ENCODE measurements at regions not wholly inside any gene's neighbourhood (a gene's known extent, or its start where the extent isn't known, plus 50 kb on each side); places are given as distances from the start of the nearest gene placed in this dataset.

GRCh38 chr2:122417114-122417513 lies 661.7 kb downstream of the TSN start:
- no peak for TF ChIP-seq CTCF (conservative IDR thresholded peaks at IDR 0.05; ENCODE audit: control insufficient read depth, insufficient read depth, low read depth, low read length)
- no peak for DNase-seq (ENCODE audit: low read depth)

GRCh38 chr2:122421775-122422174 lies 666.3 kb downstream of the TSN start:
- no peak for TF ChIP-seq CTCF (conservative IDR thresholded peaks at IDR 0.05; ENCODE audit: control insufficient read depth, insufficient read depth, low read depth, low read length)
- no peak for DNase-seq (ENCODE audit: low read depth)
- H3K4me3 ChIP-seq (ENCODE audit: control insufficient read depth, low read depth, low read length), result no peak overlapping the region

More at GRCh38 chr2:122417114-122417513, 661.7 kb downstream of the TSN start:
- no peak overlapping the region for H3K4me3 ChIP-seq (ENCODE audit: control insufficient read depth, low read depth, low read length)

- TF ChIP-seq CTCF (conservative IDR thresholded peaks at IDR 0.05; ENCODE audit: control insufficient read depth, insufficient read depth, low read depth, low read length), result no peak
These were observed 667.0 kb downstream of the TSN start for GRCh38 chr2:122422384-122422991.

GRCh38 chr2:122423934-122424333 lies 668.5 kb downstream of the TSN start:
- H3K4me3 ChIP-seq (ENCODE audit: control insufficient read depth, low read depth, low read length), result no peak overlapping the region
- no peak for TF ChIP-seq CTCF (conservative IDR thresholded peaks at IDR 0.05; ENCODE audit: control insufficient read depth, insufficient read depth, low read depth, low read length)
- no peak for DNase-seq (ENCODE audit: low read depth)

More at GRCh38 chr2:122422384-122422991, 667.0 kb downstream of the TSN start:
- peak; percentile 21 for DNase-seq (ENCODE audit: low read depth)
- no peak overlapping the region for H3K4me3 ChIP-seq (ENCODE audit: control insufficient read depth, low read depth, low read length)

GRCh38 chr2:122433123-122433754 lies 677.8 kb downstream of the TSN start:
- no peak for DNase-seq (ENCODE audit: low read depth)
- no peak overlapping the region for H3K4me3 ChIP-seq (ENCODE audit: control insufficient read depth, low read depth, low read length)
- no peak for TF ChIP-seq CTCF (conservative IDR thresholded peaks at IDR 0.05; ENCODE audit: control insufficient read depth, insufficient read depth, low read depth, low read length)

- H3K4me3 ChIP-seq (ENCODE audit: control insufficient read depth, low read depth, low read length), result no peak overlapping the region
- DNase-seq (ENCODE audit: low read depth), result no peak
- no peak for TF ChIP-seq CTCF (conservative IDR thresholded peaks at IDR 0.05; ENCODE audit: control insufficient read depth, insufficient read depth, low read depth, low read length)
These were observed 689.6 kb downstream of the TSN start for GRCh38 chr2:122445003-122445402.

Data from fibroblast of mammary gland (primary cell).